DOHH2 (cell line): ENCODE measurements at regions not wholly inside any gene's neighbourhood (a gene's known extent, or its start where the extent isn't known, plus 50 kb on each side); places are given as distances from the start of the nearest gene placed in this dataset.
"Not testable (repeated sequence)": the region's sequence is repeated elsewhere in the genome, so short reads cannot be mapped to it uniquely, and the experiment has no call there.

ENCODE experiments used
- H3F3A ChIP-seq: fragments of 200-600 bp; sonication (generic), shearing (Covaris generic); 2 replicates; pipeline ENCODE4 v1.6.0; 2016; ENCODE audit warnings: antibody characterized with exemption, mild to moderate bottlenecking; ENCODE audit not compliant: control insufficient read depth, insufficient read depth
- H3K27ac ChIP-seq: fragments of 200-600 bp; sonication (generic); 2 replicates; pipeline ENCODE4 v1.5.1; 2014; ENCODE audit warnings: low read depth, mild to moderate bottlenecking, low read length, moderate library complexity
- H3K27me3 ChIP-seq: fragments of 200-600 bp; sonication (generic); 2 replicates; pipeline ENCODE4 v1.6.1; 2014; ENCODE audit warnings: mild to moderate bottlenecking, low read length, mixed read lengths; ENCODE audit not compliant: control insufficient read depth
- H3K36me3 ChIP-seq: fragments of 200-600 bp; sonication (generic); 2 replicates; pipeline ENCODE4 v1.6.1; 2014; ENCODE audit warnings: mild to moderate bottlenecking, low read length, moderate library complexity, mixed read lengths; ENCODE audit not compliant: control insufficient read depth
- H3K4me1 ChIP-seq: fragments of 200-600 bp; sonication (generic); 2 replicates; pipeline ENCODE4 v1.6.1; 2014; ENCODE audit warnings: mild to moderate bottlenecking, low read length, mixed read lengths; ENCODE audit not compliant: control insufficient read depth
- H3K4me2 ChIP-seq: fragments of 200-600 bp; sonication (generic); 2 replicates; pipeline ENCODE4 v1.6.0; 2014; ENCODE audit warnings: mild to moderate bottlenecking, low read length, moderate library complexity
- H3K4me3 ChIP-seq: fragments of 200-600 bp; sonication (generic); 2 replicates; pipeline ENCODE4 v1.5.1; 2014; ENCODE audit warnings: mild to moderate bottlenecking, low read length, mixed read lengths
- H3K79me2 ChIP-seq: fragments of 200-600 bp; sonication (generic); 2 replicates; pipeline ENCODE4 v1.6.1; 2014; ENCODE audit warnings: mild to moderate bottlenecking, low read length, mixed read lengths; ENCODE audit not compliant: control insufficient read depth
- H3K9me2 ChIP-seq: fragments of 200-600 bp; sonication (generic); replicated peaks from 2 replicates; pipeline ENCODE4 v1.6.1; 2014; ENCODE audit warnings: mild to moderate bottlenecking, low read length, mixed read lengths; ENCODE audit not compliant: control insufficient read depth
- H3K9me3 ChIP-seq: fragments of 200-600 bp; sonication (generic); 2 replicates; pipeline ENCODE4 v1.6.1; 2014; ENCODE audit warnings: antibody characterized with exemption, low read length, mixed read lengths; ENCODE audit not compliant: control insufficient read depth, insufficient read depth
- H4K20me1 ChIP-seq: fragments of 200-600 bp; sonication (generic); 2 replicates; pipeline ENCODE4 v1.6.0; 2014; ENCODE audit warnings: low read depth, mild to moderate bottlenecking, antibody characterized with exemption, low read length, moderate library complexity; ENCODE audit not compliant: control insufficient read depth, insufficient read depth
- CTCF ChIP-seq: fragments of 200-600 bp; sonication (generic); IDR thresholded peaks from one replicate; pipeline ENCODE4 v1.5.1; 2014; ENCODE audit warnings: antibody characterized with exemption, mild to moderate bottlenecking, low read depth, low read length; ENCODE audit not compliant: poor library complexity, severe bottlenecking
- EZH2phosphoT487 ChIP-seq: fragments of 200-600 bp; sonication (generic); IDR thresholded peaks from 2 replicates; pipeline ENCODE4 v1.6.1; 2017; ENCODE audit warnings: borderline replicate concordance, mild to moderate bottlenecking, antibody characterized with exemption, low read length, moderate library complexity, mixed read lengths

- no peaks in the 10 kb centered on the region for H3F3A ChIP-seq
- no peaks in the 10 kb centered on the region for H3K27me3 ChIP-seq
- no peaks in the 10 kb centered on the region for H3K9me3 ChIP-seq
- no peak for TF ChIP-seq EZH2phosphoT487
- no peak for TF ChIP-seq CTCF
- no peak overlapping the region for H3K4me2 ChIP-seq
- H3K9me2 ChIP-seq = no peaks in the 10 kb centered on the region
- no peaks in the 10 kb centered on the region for H3K79me2 ChIP-seq
- no peaks in the 10 kb centered on the region for H3K4me1 ChIP-seq
- no peak overlapping the region for H3K4me3 ChIP-seq
- no peaks in the 10 kb centered on the region for H3K36me3 ChIP-seq
- no peak overlapping the region for H3K27ac ChIP-seq
- no peaks in the 10 kb centered on the region for H4K20me1 ChIP-seq
These were observed 355.7 kb downstream of the IZUMO3 start for GRCh38 chr9:24189986-24190385.

- not testable (repeated sequence) for H3K4me2 ChIP-seq, H4K20me1 ChIP-seq, H3K9me2 ChIP-seq, H3K27ac ChIP-seq, H3K4me1 ChIP-seq, H3K36me3 ChIP-seq, H3K79me2 ChIP-seq, H3K9me3 ChIP-seq, H3F3A ChIP-seq, H3K27me3 ChIP-seq, H3K4me3 ChIP-seq
These were observed 354.5 kb upstream of the ELAVL2 start for GRCh38 chr9:24180572-24180971.

GRCh38 chr9:24144796-24145195 lies 318.8 kb upstream of the ELAVL2 start:
- no peaks in the 10 kb centered on the region for H3K27me3 ChIP-seq
- H3K4me2 ChIP-seq = no peak overlapping the region
- no peaks in the 10 kb centered on the region for H3K36me3 ChIP-seq
- no peaks in the 10 kb centered on the region for H4K20me1 ChIP-seq
- no peaks in the 10 kb centered on the region for H3K79me2 ChIP-seq
- H3K9me2 ChIP-seq = no peaks in the 10 kb centered on the region
- H3K4me1 ChIP-seq = no peaks in the 10 kb centered on the region
- no peak overlapping the region for H3K4me3 ChIP-seq
- H3K9me3 ChIP-seq = no peaks in the 10 kb centered on the region
- no peaks in the 10 kb centered on the region for H3F3A ChIP-seq
- TF ChIP-seq EZH2phosphoT487 = no peak
- TF ChIP-seq CTCF = no peak
- H3K27ac ChIP-seq = no peak overlapping the region

- H3K27me3 ChIP-seq, H3K9me2 ChIP-seq, H3K36me3 ChIP-seq, H3K4me2 ChIP-seq, H4K20me1 ChIP-seq, H3K4me3 ChIP-seq, H3F3A ChIP-seq, H3K9me3 ChIP-seq, H3K79me2 ChIP-seq, H3K27ac ChIP-seq, H3K4me1 ChIP-seq: not testable (repeated sequence)
These were observed 309.0 kb upstream of the ELAVL2 start for GRCh38 chr9:24135072-24135471.
